ENCODE measurements at regions not wholly inside any gene's neighbourhood (a gene's known extent, or its start where the extent isn't known, plus 50 kb on each side); places are given as distances from the start of the nearest gene placed in this dataset.

GRCh38 chr3:171535133-171535532 lies 74.9 kb upstream of the TNIK start:
- Histone ChIP-seq H3K27me3 (ENCODE audit: insufficient read depth, low read depth) (no peaks in the 10 kb centered on the region), H4K20me1 (ENCODE audit: insufficient read depth) (no peaks in the 10 kb centered on the region), H3K4me2 (no peak overlapping the region), H3K9me2 (ENCODE audit: insufficient read depth) (0 out of 2 replicates have a peak, but pooled peaks cover under 1% of the 10 kb centered on the region), H3F3A (ENCODE audit: insufficient read depth, low read depth) (no peaks in the 10 kb centered on the region), H3K9me3 (ENCODE audit: insufficient read depth, low read depth) (peaks cover 4% of the 10 kb centered on the region; the same call in 1 of the 2 replicates), H3K4me1 (replicated peaks; ENCODE audit: insufficient read depth) (no peaks in the 10 kb centered on the region), H3K4me3 (no peak overlapping the region), H2AFZ (no peak overlapping the region), H3K27ac (no peak overlapping the region), H3K36me3 (ENCODE audit: low read depth) (no peaks in the 10 kb centered on the region), H3K79me2 (ENCODE audit: low read depth) (no peaks in the 10 kb centered on the region)
- intact Hi-C loops (cut with micrococcal nuclease; ENCODE audit: unreplicated experiment): no loop called here
- TF ChIP-seq CTCF (conservative IDR thresholded peaks at IDR 0.05) (no peak), EZH2 (IDR thresholded peaks at IDR 0.05; ENCODE audit: low read depth) (no peak)
- POLR2A ChIA-PET (ENCODE audit: unreplicated experiment): interaction anchor here (0.5 kb wide), 1 partner anchor 1124 kb away, joined by 5 read pairs; no protein-coding TSS in a partner anchor
- DNase-seq: no peak
- no TSS peak for BruUV-seq (replicated peaks)
- CTCF ChIA-PET: no interaction called here

GRCh38 chr3:171533702-171534101 lies 73.5 kb upstream of the TNIK start:
- Histone ChIP-seq H3K9me2 (ENCODE audit: insufficient read depth) (no peaks in the 10 kb centered on the region), H3K27me3 (ENCODE audit: insufficient read depth, low read depth) (no peaks in the 10 kb centered on the region), H3K79me2 (ENCODE audit: low read depth) (no peaks in the 10 kb centered on the region), H3F3A (ENCODE audit: insufficient read depth, low read depth) (no peaks in the 10 kb centered on the region), H3K9me3 (ENCODE audit: insufficient read depth, low read depth) (peaks cover 4% of the 10 kb centered on the region; the same call in 1 of the 2 replicates), H3K36me3 (ENCODE audit: low read depth) (no peaks in the 10 kb centered on the region), H3K4me2 (no peak overlapping the region), H4K20me1 (ENCODE audit: insufficient read depth) (no peaks in the 10 kb centered on the region), H3K4me1 (replicated peaks; ENCODE audit: insufficient read depth) (no peaks in the 10 kb centered on the region), H2AFZ (no peak overlapping the region), H3K4me3 (no peak overlapping the region), H3K27ac (no peak overlapping the region)
- no peak for DNase-seq
- POLR2A ChIA-PET (ENCODE audit: unreplicated experiment): no interaction called here
- BruUV-seq (replicated peaks): no TSS peak
- TF ChIP-seq EZH2 (IDR thresholded peaks at IDR 0.05; ENCODE audit: low read depth) (no peak), CTCF (conservative IDR thresholded peaks at IDR 0.05) (no peak)
- CTCF ChIA-PET: no interaction called here
- intact Hi-C loops (cut with micrococcal nuclease; ENCODE audit: unreplicated experiment): no loop called here

GRCh38 chr3:171532294-171532693 lies 72.1 kb upstream of the TNIK start:
- ChIA-PET POLR2A (ENCODE audit: unreplicated experiment) (no interaction called here), CTCF (no interaction called here)
- Histone ChIP-seq H3K79me2 (ENCODE audit: low read depth) (no peaks in the 10 kb centered on the region), H3K4me1 (replicated peaks; ENCODE audit: insufficient read depth) (peaks cover 4% of the 10 kb centered on the region; the same call in 1 of the 2 replicates), H3K27ac (no peak overlapping the region), H3K4me3 (no peak overlapping the region), H3K4me2 (no peak overlapping the region), H3K27me3 (ENCODE audit: insufficient read depth, low read depth) (no peaks in the 10 kb centered on the region), H3K9me3 (ENCODE audit: insufficient read depth, low read depth) (peaks cover 4% of the 10 kb centered on the region; the same call in 1 of the 2 replicates), H4K20me1 (ENCODE audit: insufficient read depth) (no peaks in the 10 kb centered on the region), H3K36me3 (ENCODE audit: low read depth) (no peaks in the 10 kb centered on the region), H3K9me2 (ENCODE audit: insufficient read depth) (no peaks in the 10 kb centered on the region), H2AFZ (no peak overlapping the region), H3F3A (ENCODE audit: insufficient read depth, low read depth) (no peaks in the 10 kb centered on the region)
- no TSS peak for BruUV-seq (replicated peaks)
- intact Hi-C loops (cut with micrococcal nuclease; ENCODE audit: unreplicated experiment): no loop called here
- TF ChIP-seq EZH2 (IDR thresholded peaks at IDR 0.05; ENCODE audit: low read depth): no peak
- no peak for TF ChIP-seq CTCF (conservative IDR thresholded peaks at IDR 0.05)
- no peak for DNase-seq
